Natural killer cell (primary cell): ENCODE measurements at regions not wholly inside any gene's neighbourhood (a gene's known extent, or its start where the extent isn't known, plus 50 kb on each side); places are given as distances from the start of the nearest gene placed in this dataset.

ENCODE experiments used
- ATAC-seq, 3 donors: fragments of 150-1000 bp in 2 of 3; fragments of 200-7000 bp in 1 of 3; cut with Tn5 transposase; 1 replicate in 1 of 3; 2 replicates in 2 of 3; pipeline ENCODE4 v1.10.0; 2021; ENCODE audit warnings: mild to moderate bottlenecking in 2 of 3, moderate library complexity in 2 of 3
- DNase-seq, 2 donors: peaks; one replicate each; pipeline versions ENCODE4 v3.0.0 to v3.0.0-alpha.2; 2013 to 2021; ENCODE audit warnings: mixed read lengths in 1 of 2
- H3K27ac ChIP-seq: one replicate; pipeline ENCODE4 v1.5.1; 2013; ENCODE audit warnings: mild to moderate bottlenecking, low read length
- H3K27me3 ChIP-seq: one replicate; pipeline ENCODE4 v1.6.1; 2013; ENCODE audit warnings: low read length; ENCODE audit not compliant: control insufficient read depth, insufficient read depth
- H3K36me3 ChIP-seq: one replicate; pipeline ENCODE4 v1.6.1; 2013; ENCODE audit warnings: low read length; ENCODE audit not compliant: control insufficient read depth, insufficient read depth
- H3K4me1 ChIP-seq: one replicate; pipeline ENCODE4 v1.6.1; 2013; ENCODE audit warnings: low read length; ENCODE audit not compliant: control insufficient read depth, insufficient read depth
- H3K4me3 ChIP-seq: one replicate; pipeline ENCODE4 v1.5.1; 2013; ENCODE audit warnings: low read length
- H3K9me3 ChIP-seq: one replicate; pipeline ENCODE4 v1.6.1; 2013; ENCODE audit warnings: low read length; ENCODE audit not compliant: control insufficient read depth, insufficient read depth
- H3K27ac Mint-ChIP-seq, 2 donors: one replicate each; pipeline ENCODE4 v1.8.0; 2022; ENCODE audit warnings: mild to moderate bottlenecking in 2 of 2, mixed read lengths in 2 of 2, moderate library complexity in 1 of 2
- H3K27me3 Mint-ChIP-seq, 2 donors: one replicate each; pipeline ENCODE4 v1.8.0; 2022; ENCODE audit warnings: low read depth in 2 of 2, mixed read lengths in 2 of 2
- H3K36me3 Mint-ChIP-seq: one replicate; pipeline ENCODE4 v1.8.0; 2022; ENCODE audit warnings: mixed read lengths
- H3K4me1 Mint-ChIP-seq, 2 donors: one replicate each; pipeline ENCODE4 v1.8.0; 2022; ENCODE audit warnings: mixed read lengths in 2 of 2
- H3K4me3 Mint-ChIP-seq: one replicate; pipeline ENCODE4 v1.8.0; 2022; ENCODE audit warnings: mild to moderate bottlenecking, moderate library complexity, mixed read lengths
- H3K9me3 Mint-ChIP-seq, 2 donors: one replicate each; pipeline ENCODE4 v1.8.0; 2022; ENCODE audit warnings: mixed read lengths in 2 of 2
- WGBS: methylation state at CpG from one replicate; pipeline ENCODE4 v1.1.7; 2013; ENCODE audit warnings: missing lambda C conversion rate; ENCODE audit not compliant: insufficient coverage; 5-methylcytosine and 5-hydroxymethylcytosine counted together
- intact Hi-C: fragments of 100-400 bp; cut with micrococcal nuclease; formaldehyde crosslinking; loops from one replicate; pipeline ENCODE4 v1.14.2; 2022
- TF ChIP-seq, protein P1 (sequence below): fragments of 200-600 bp; IDR thresholded peaks from one replicate; pipeline ENCODE4 v1.8.0; 2022; ENCODE audit warnings: antibody characterized with exemption

DNA sequence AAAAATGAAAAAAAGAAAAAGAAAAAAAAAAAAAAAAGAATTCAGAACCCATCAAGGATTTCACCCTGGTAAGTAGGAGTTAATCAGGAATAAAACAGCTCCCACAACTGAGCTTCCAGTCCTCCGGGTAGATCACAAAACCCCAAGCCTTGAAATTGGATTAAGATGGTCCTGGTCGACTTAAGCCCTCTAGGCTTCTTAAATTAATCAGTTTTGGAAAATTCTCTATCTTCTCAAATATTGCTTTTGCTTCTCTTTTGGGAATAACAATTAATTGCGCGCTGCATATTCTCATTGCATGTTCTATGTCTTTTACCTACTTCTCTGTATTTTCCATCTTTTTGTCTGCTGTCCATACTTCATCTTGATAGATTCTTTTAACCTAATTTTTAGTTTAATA is 348.0 kb upstream of the MEX3C start:
- Histone ChIP-seq H3K36me3 (no peaks in the 10 kb centered on the region), H3K9me3 (no peaks in the 10 kb centered on the region), H3K27ac (no peak overlapping the region), H3K4me3 (no peak overlapping the region), H3K4me1 (no peaks in the 10 kb centered on the region), H3K27me3 (no peaks in the 10 kb centered on the region)
- H3K36me3 Mint-ChIP-seq, result no peaks in the 10 kb centered on the region
- no peaks in the 10 kb centered on the region for H3K27me3 Mint-ChIP-seq
- H3K9me3 Mint-ChIP-seq, result no peaks in the 10 kb centered on the region
- DNase-seq (no peak), ATAC-seq (no peak)
- H3K27ac Mint-ChIP-seq, result no peak overlapping the region
- no peak overlapping the region for H3K4me3 Mint-ChIP-seq
- no peaks in the 10 kb centered on the region for H3K4me1 Mint-ChIP-seq
- TF ChIP-seq, protein P1, sequence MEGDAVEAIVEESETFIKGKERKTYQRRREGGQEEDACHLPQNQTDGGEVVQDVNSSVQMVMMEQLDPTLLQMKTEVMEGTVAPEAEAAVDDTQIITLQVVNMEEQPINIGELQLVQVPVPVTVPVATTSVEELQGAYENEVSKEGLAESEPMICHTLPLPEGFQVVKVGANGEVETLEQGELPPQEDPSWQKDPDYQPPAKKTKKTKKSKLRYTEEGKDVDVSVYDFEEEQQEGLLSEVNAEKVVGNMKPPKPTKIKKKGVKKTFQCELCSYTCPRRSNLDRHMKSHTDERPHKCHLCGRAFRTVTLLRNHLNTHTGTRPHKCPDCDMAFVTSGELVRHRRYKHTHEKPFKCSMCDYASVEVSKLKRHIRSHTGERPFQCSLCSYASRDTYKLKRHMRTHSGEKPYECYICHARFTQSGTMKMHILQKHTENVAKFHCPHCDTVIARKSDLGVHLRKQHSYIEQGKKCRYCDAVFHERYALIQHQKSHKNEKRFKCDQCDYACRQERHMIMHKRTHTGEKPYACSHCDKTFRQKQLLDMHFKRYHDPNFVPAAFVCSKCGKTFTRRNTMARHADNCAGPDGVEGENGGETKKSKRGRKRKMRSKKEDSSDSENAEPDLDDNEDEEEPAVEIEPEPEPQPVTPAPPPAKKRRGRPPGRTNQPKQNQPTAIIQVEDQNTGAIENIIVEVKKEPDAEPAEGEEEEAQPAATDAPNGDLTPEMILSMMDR, result no peak
- intact Hi-C loops, result no loop called here
- WGBS, result 88% methylated on average over 4 of the region's 4 CpGs

DNA sequence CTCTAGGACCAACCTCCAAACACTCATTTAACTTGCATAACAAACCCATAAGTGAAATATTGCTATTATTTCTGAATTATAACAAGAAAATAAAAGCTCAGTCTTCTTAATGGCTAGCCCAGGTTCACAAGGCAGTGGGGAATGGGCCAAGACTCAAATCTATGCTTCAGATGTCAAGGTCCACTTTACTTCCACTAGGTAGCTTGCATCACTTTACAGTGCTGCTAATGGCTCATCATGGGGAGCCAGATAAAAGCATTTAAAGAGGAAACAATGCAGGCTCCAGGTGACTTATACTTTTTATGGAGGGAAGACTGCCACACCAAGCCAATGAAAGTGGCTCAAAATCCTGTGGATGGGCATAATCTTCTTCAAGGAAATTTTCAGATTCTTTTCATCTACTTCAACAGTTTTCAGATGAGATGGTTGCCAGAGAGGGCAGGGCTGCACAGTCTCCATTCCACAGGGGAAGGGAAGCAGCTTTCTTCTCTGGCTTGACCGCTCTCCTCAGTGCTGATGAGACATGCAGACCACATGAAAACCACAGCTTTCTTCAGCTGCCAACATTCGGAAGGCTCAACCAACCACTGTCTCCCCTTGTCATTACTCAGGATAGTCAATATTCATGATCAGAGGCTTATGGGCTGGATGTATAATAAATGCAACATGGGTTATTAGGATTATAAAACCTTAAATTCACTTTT is 361.9 kb upstream of the MEX3C start:
- no peak overlapping the region for H3K4me3 ChIP-seq
- H3K27ac ChIP-seq, result no peak overlapping the region
- Mint-ChIP-seq H3K27ac (no peak overlapping the region), H3K4me3 (no peak overlapping the region), H3K9me3 (no peaks in the 10 kb centered on the region), H3K4me1 (no peaks in the 10 kb centered on the region), H3K27me3 (peaks cover 21 to 50% of the 10 kb centered on the region in 2 donors), H3K36me3 (peaks cover under 1% of the 10 kb centered on the region)
- H3K9me3 ChIP-seq, result no peaks in the 10 kb centered on the region
- no peaks in the 10 kb centered on the region for H3K4me1 ChIP-seq
- intact Hi-C loops, result no loop called here
- TF ChIP-seq, protein P1, result no peak
- peaks cover 2% of the 10 kb centered on the region for H3K27me3 ChIP-seq
- no peaks in the 10 kb centered on the region for H3K36me3 ChIP-seq
- no peak for DNase-seq
- 83% methylated on average over 1 of the region's 2 CpGs for WGBS
- ATAC-seq, result no peak

DNA sequence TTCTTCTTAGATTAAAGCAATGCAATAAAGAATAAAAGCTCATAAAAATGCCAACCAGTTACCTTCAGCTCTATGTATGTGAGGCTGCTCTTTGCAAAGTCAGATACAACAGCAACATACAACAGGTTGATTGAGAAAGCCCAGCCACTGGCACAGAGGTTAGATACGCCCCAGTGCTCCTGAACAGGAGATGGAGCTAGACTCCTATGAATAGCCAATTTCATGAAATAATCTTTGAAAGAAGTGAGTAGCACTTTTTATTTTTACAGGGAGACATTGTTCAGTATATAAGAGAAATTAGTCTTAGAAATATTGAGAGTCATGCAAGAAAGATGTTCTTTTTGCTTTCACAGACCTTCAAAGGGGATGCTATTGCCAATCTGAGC is 362.4 kb upstream of the MEX3C start:
- no peak overlapping the region for H3K4me3 Mint-ChIP-seq
- TF ChIP-seq, protein P1, result no peak
- Histone ChIP-seq H3K27me3 (peaks cover 2% of the 10 kb centered on the region), H3K4me1 (no peaks in the 10 kb centered on the region), H3K9me3 (no peaks in the 10 kb centered on the region), H3K4me3 (no peak overlapping the region), H3K36me3 (no peaks in the 10 kb centered on the region), H3K27ac (no peak overlapping the region)
- H3K27ac Mint-ChIP-seq, result no peak overlapping the region
- ATAC-seq (no peak), DNase-seq (no peak)
- WGBS, result 82% methylated on average over 1 of the region's 1 CpG
- intact Hi-C loops, result no loop called here
- peaks cover 21 to 55% of the 10 kb centered on the region in 2 donors for H3K27me3 Mint-ChIP-seq
- no peaks in the 10 kb centered on the region for H3K9me3 Mint-ChIP-seq
- no peaks in the 10 kb centered on the region for H3K36me3 Mint-ChIP-seq
- no peaks in the 10 kb centered on the region for H3K4me1 Mint-ChIP-seq

DNA sequence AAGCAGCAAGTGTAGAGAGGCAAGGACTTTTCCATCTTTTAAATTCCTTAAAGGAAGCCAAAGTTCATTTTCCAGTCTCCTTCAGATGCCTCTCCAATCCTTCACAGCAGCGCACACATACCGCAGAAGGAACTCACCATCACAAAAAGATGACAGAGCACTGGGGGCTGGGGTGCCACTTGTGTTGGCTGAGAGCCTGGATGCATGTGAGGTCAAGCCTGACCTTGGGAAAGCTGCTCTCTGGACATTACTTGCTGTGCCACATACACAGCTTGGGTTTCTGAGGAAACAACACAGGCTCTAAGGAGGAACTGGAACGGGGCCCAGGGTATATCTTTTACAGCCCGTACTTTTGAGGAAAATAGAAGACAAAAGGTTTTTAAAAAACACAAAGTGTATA is 364.3 kb upstream of the MEX3C start:
- H3K27ac ChIP-seq, result no peak overlapping the region
- Mint-ChIP-seq H3K27ac (no peak overlapping the region), H3K36me3 (no peaks in the 10 kb centered on the region), H3K9me3 (no peaks in the 10 kb centered on the region), H3K4me3 (no peak overlapping the region), H3K27me3 (peaks cover 18 to 62% of the 10 kb centered on the region in 2 donors), H3K4me1 (no peaks in the 10 kb centered on the region)
- no peaks in the 10 kb centered on the region for H3K4me1 ChIP-seq
- DNase-seq (no peak), ATAC-seq (no peak)
- H3K36me3 ChIP-seq, result no peaks in the 10 kb centered on the region
- intact Hi-C loops, result no loop called here
- 85% methylated on average over 4 of the region's 4 CpGs for WGBS
- TF ChIP-seq, protein P1, result no peak
- H3K9me3 ChIP-seq, result no peaks in the 10 kb centered on the region
- H3K4me3 ChIP-seq, result no peak overlapping the region
- no peaks in the 10 kb centered on the region for H3K27me3 ChIP-seq
